Transverse colon (tissue), 4 donors: ENCODE measurements at regions not wholly inside any gene's neighbourhood (a gene's known extent, or its start where the extent isn't known, plus 50 kb on each side); places are given as distances from the start of the nearest gene placed in this dataset.

Experiments used
- DNase-seq: peaks from one replicate; pipeline ENCODE4 v3.0.0-alpha.2; 2019
- H3K27ac ChIP-seq, 4 donors: fragments of 200-600 bp; sonication (generic); 2 replicates each; pipeline ENCODE4 v1.5.1; 2016 to 2018; ENCODE audit warnings: inconsistent platforms in 4 of 4
- H3K27me3 ChIP-seq: fragments of 200-600 bp; sonication (generic); 2 replicates; pipeline ENCODE4 v1.5.1; 2017; ENCODE audit warnings: inconsistent platforms
- H3K36me3 ChIP-seq, 4 donors: fragments of 200-600 bp; sonication (generic); 2 replicates each; pipeline ENCODE4 v1.5.1; 2017 to 2019; ENCODE audit warnings: inconsistent platforms in 4 of 4
- H3K4me1 ChIP-seq, 4 donors: fragments of 200-600 bp; sonication (generic); 2 replicates each; pipeline ENCODE4 v1.5.1; 2017 to 2020; ENCODE audit warnings: inconsistent platforms in 4 of 4
- H3K4me3 ChIP-seq, 4 donors: fragments of 200-600 bp; sonication (generic); 1 replicate in 1 of 4; 2 replicates in 3 of 4; pipeline versions ENCODE4 v1.5.1 to v1.6.1; 2017 to 2019; ENCODE audit warnings: inconsistent platforms in 4 of 4
- H3K9me3 ChIP-seq, 2 donors: fragments of 200-600 bp; sonication (generic); 2 replicates each; pipeline ENCODE4 v1.5.1; 2017 to 2019; ENCODE audit warnings: inconsistent platforms in 2 of 2
- EP300 ChIP-seq: sonication (generic); formaldehyde crosslinking; IDR thresholded peaks from one replicate; pipeline ENCODE4 v1.6.1; 2017; ENCODE audit warnings: antibody characterized with exemption, low read depth
- POLR2A ChIP-seq: fragments of 450-650 bp; IDR thresholded peaks from one replicate; pipeline ENCODE4 v1.6.1; 2016; ENCODE audit warnings: antibody characterized with exemption, mild to moderate bottlenecking, moderate library complexity
- POLR2AphosphoS5 ChIP-seq, 3 donors: sonication (generic); formaldehyde crosslinking; IDR thresholded peaks; one replicate each; pipeline ENCODE4 v1.6.1; 2016; ENCODE audit warnings: antibody characterized with exemption in 3 of 3
- WGBS, 2 donors: methylation state at CpG; one replicate each; pipeline ENCODE4 v1.1.5; 2018; ENCODE audit warnings: low coverage in 1 of 2; 5-methylcytosine and 5-hydroxymethylcytosine counted together
- in situ Hi-C, 4 donors: fragments of 200-750 bp; cut with MboI; loops; one replicate each; pipeline versions ENCODE4 v1.15.0 to v1.15.1; 2017; ENCODE audit warnings: low sequenced_read_pairs in 3 of 4, low pct_ligation_motif_present in 1 of 4, low pct_unique_long_range_greater_than_20kb in 1 of 4
- intact Hi-C: fragments of 100-400 bp; cut with DNase I; formaldehyde crosslinking; loops from one replicate; pipeline ENCODE4 v1.15.1; 2023; ENCODE audit warnings: low total_unique reads
- TF ChIP-seq, protein P1 (sequence below), 5 experiments: fragments of 200-600 bp in 3 of 5; fragments of 450-650 bp in 2 of 5; sonication (generic) in 3 of 5; IDR thresholded peaks; 1 replicate in 2 of 5; 2 replicates in 3 of 5; pipeline ENCODE4 v1.5.1; 2016 to 2017; ENCODE audit warnings: antibody characterized with exemption in 5 of 5, inconsistent platforms in 3 of 5, mild to moderate bottlenecking in 2 of 5, moderate library complexity in 1 of 5

- H3K4me1 ChIP-seq, result no peaks in the 10 kb centered on the region
- 77 to 81% methylated on average over 3 of the region's 3 CpGs for WGBS, 2 donors
- H3K9me3 ChIP-seq, result no peaks in the 10 kb centered on the region
- TF ChIP-seq EP300, result no peak
- TF ChIP-seq POLR2A, result no peak
- no peak for TF ChIP-seq POLR2AphosphoS5 (IDR thresholded peaks at IDR 0.05)
- TF ChIP-seq, protein P1, sequence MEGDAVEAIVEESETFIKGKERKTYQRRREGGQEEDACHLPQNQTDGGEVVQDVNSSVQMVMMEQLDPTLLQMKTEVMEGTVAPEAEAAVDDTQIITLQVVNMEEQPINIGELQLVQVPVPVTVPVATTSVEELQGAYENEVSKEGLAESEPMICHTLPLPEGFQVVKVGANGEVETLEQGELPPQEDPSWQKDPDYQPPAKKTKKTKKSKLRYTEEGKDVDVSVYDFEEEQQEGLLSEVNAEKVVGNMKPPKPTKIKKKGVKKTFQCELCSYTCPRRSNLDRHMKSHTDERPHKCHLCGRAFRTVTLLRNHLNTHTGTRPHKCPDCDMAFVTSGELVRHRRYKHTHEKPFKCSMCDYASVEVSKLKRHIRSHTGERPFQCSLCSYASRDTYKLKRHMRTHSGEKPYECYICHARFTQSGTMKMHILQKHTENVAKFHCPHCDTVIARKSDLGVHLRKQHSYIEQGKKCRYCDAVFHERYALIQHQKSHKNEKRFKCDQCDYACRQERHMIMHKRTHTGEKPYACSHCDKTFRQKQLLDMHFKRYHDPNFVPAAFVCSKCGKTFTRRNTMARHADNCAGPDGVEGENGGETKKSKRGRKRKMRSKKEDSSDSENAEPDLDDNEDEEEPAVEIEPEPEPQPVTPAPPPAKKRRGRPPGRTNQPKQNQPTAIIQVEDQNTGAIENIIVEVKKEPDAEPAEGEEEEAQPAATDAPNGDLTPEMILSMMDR (IDR thresholded peaks at IDR 0.05), result no peak
- no peaks in the 10 kb centered on the region for H3K36me3 ChIP-seq
- H3K27me3 ChIP-seq, result no peaks in the 10 kb centered on the region
- intact Hi-C loops, result no loop called here
- DNase-seq, result no peak
- H3K4me3 ChIP-seq, result no peak overlapping the region
- in situ Hi-C loops, result no loop called here
- H3K27ac ChIP-seq, result no peak overlapping the region
Measured at GRCh38 chr7:15848362-15848761, 161.9 kb upstream of the MEOX2 start.

DNA sequence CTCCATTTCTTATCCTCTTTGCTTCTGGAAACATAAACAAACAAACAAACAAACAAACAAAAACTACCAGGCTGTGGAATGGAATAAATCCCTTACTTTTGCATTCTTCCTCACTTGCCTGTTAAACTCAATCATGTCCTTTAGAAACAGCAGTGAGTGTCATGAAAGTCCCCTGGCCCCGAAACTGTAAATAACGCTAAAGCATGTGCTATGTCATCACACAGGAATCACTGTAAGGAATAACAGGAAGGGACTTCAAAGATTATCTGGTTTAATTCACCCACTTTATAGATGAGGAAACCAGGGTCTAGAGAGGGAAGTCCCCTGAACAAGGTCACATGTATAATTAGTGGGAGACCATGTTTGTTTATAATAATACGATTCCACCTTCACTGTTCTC, 159.4 kb upstream of the MEOX2 start:
- in situ Hi-C loops (no loop called here), intact Hi-C loops (no loop called here)
- DNase-seq, result no peak
- H3K4me1 ChIP-seq, result no peaks in the 10 kb centered on the region
- H3K27ac ChIP-seq, result no peak overlapping the region
- H3K9me3 ChIP-seq, result no peaks in the 10 kb centered on the region
- no peaks in the 10 kb centered on the region for H3K27me3 ChIP-seq
- H3K36me3 ChIP-seq, result no peaks in the 10 kb centered on the region
- TF ChIP-seq POLR2AphosphoS5 (IDR thresholded peaks at IDR 0.05), result no peak
- no peak for TF ChIP-seq POLR2A
- TF ChIP-seq EP300, result no peak
- TF ChIP-seq, protein P1 (IDR thresholded peaks at IDR 0.05), result no peak
- WGBS, 2 donors, result 13 to 87% methylated on average over 1 to 3 of the region's 3 CpGs
- H3K4me3 ChIP-seq, result no peak overlapping the region

DNA sequence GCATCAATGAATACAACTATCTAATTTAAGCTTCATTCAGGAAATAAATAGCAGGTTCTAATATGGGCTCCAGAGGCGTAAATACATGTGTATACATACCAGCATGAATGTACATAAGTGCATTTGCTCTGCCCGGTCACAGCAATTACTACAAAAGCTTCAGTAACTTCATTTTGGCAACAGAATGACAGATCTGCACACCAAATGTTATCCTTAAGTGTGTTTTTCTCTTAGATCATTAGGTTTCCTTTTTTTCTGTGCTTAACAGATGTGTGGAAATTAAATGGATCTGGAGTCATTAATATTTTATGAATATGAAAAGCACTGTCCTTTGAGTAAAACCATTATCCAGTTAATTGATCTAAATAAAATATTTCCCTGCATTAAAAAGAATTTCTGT, 159.0 kb upstream of the MEOX2 start:
- Histone ChIP-seq H3K4me1 (no peaks in the 10 kb centered on the region), H3K4me3 (no peak overlapping the region), H3K27me3 (no peaks in the 10 kb centered on the region), H3K36me3 (no peaks in the 10 kb centered on the region), H3K27ac (no peak overlapping the region), H3K9me3 (no peaks in the 10 kb centered on the region)
- in situ Hi-C loops (no loop called here), intact Hi-C loops (no loop called here)
- no peak for TF ChIP-seq EP300
- TF ChIP-seq, protein P1 (IDR thresholded peaks at IDR 0.05), result no peak
- no peak for TF ChIP-seq POLR2AphosphoS5 (IDR thresholded peaks at IDR 0.05)
- no peak for TF ChIP-seq POLR2A
- WGBS, 2 donors, result 89 to 96% methylated on average over 2 of the region's 2 CpGs
- no peak for DNase-seq

DNA sequence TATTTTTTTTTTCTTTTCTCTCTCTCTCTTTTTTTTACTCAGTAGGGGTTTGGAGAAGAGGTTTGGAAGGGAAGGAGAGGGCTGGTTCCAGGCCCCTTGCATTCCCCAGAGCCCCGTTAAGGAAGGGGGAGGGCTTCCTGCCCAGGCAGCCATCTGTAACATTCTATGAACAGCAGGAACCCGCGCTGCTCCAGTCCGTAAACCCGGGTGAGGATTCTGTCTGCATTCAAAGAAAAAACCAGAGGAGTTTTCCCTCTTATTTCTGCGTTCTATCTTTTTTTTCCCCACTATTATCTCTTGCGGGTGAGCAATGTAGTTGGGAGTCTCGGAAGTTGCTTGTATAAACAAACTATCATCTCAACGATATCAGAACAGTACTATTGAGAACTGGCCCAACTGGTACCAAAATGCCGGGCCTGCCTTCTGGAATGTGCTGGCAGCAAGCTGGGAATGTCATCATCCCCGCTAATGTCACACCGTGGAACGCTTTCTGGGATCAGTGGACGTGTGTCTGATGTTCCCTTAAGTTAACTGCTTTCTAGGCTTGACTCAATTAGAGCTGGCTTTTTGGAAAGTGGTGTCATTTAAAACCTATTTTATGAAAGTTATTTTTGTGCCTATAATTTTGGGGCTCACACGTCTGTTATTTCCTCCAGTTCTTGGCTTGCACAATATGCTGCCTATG, 153.1 kb upstream of the MEOX2 start:
- no peaks in the 10 kb centered on the region for H3K27me3 ChIP-seq
- peak overlapping the region; percentile 25 to 67 (median 56) for H3K27ac ChIP-seq
- H3K36me3 ChIP-seq, result no peaks in the 10 kb centered on the region
- 39 to 46% methylated on average over 13 to 15 of the region's 15 CpGs for WGBS, 2 donors
- peaks cover 0 to 4% (median 0%) of the 10 kb centered on the region in 4 donors for H3K4me1 ChIP-seq
- TF ChIP-seq EP300, result no peak
- no peak for TF ChIP-seq POLR2AphosphoS5 (IDR thresholded peaks at IDR 0.05)
- TF ChIP-seq, protein P1 (IDR thresholded peaks at IDR 0.05), result no peak
- TF ChIP-seq POLR2A, result no peak
- H3K9me3 ChIP-seq, result no peaks in the 10 kb centered on the region
- no peak for DNase-seq
- intact Hi-C loops, result no loop called here
- in situ Hi-C loops, result no loop called here
- H3K4me3 ChIP-seq, result peak overlapping the region in 2 of 4 donors; percentile 6 to 33
